ENCODE measurements at regions not wholly inside any gene's neighbourhood (a gene's known extent, or its start where the extent isn't known, plus 50 kb on each side); places are given as distances from the start of the nearest gene placed in this dataset.

- TF ChIP-seq EZH2 (IDR thresholded peaks at IDR 0.05) = no peak
- TF ChIP-seq, protein P1, sequence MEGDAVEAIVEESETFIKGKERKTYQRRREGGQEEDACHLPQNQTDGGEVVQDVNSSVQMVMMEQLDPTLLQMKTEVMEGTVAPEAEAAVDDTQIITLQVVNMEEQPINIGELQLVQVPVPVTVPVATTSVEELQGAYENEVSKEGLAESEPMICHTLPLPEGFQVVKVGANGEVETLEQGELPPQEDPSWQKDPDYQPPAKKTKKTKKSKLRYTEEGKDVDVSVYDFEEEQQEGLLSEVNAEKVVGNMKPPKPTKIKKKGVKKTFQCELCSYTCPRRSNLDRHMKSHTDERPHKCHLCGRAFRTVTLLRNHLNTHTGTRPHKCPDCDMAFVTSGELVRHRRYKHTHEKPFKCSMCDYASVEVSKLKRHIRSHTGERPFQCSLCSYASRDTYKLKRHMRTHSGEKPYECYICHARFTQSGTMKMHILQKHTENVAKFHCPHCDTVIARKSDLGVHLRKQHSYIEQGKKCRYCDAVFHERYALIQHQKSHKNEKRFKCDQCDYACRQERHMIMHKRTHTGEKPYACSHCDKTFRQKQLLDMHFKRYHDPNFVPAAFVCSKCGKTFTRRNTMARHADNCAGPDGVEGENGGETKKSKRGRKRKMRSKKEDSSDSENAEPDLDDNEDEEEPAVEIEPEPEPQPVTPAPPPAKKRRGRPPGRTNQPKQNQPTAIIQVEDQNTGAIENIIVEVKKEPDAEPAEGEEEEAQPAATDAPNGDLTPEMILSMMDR (IDR thresholded peaks at IDR 0.05) = no peak
- TF ChIP-seq EZH2phosphoT487 (IDR thresholded peaks at IDR 0.05) = no peak
Observed at GRCh38 chr2:12284037-12284436, 432.7 kb upstream of the TRIB2 start.
